ENCODE measurements at regions not wholly inside any gene's neighbourhood (a gene's known extent, or its start where the extent isn't known, plus 50 kb on each side); places are given as distances from the start of the nearest gene placed in this dataset.

GRCh38 chr2:234670806-234671205 is 173.9 kb upstream of the ARL4C start:
- Mint-ChIP-seq H3K36me3 (ENCODE audit: low read depth, unreplicated experiment) (no peaks in the 10 kb centered on the region), H3K27me3 (ENCODE audit: unreplicated experiment) (peaks cover 2% of the 10 kb centered on the region), H3K9me3 (ENCODE audit: unreplicated experiment) (no peaks in the 10 kb centered on the region), H3K4me1 (ENCODE audit: unreplicated experiment) (peaks cover 3% of the 10 kb centered on the region), H3K4me3 (ENCODE audit: unreplicated experiment) (no peak overlapping the region), H3K27ac (ENCODE audit: unreplicated experiment) (no peak overlapping the region)
- DNase-seq (ENCODE audit: low spot score): no peak
- no peak for TF ChIP-seq CTCF (IDR thresholded peaks at IDR 0.05; ENCODE audit: unreplicated experiment)

GRCh38 chr2:234670052-234670451 is 173.2 kb upstream of the ARL4C start:
- H3K27ac Mint-ChIP-seq (ENCODE audit: unreplicated experiment): no peak overlapping the region

GRCh38 chr2:234669621-234670020 is 172.7 kb upstream of the ARL4C start:
- no peak overlapping the region for H3K27ac Mint-ChIP-seq (ENCODE audit: unreplicated experiment)
- peaks cover 2% of the 10 kb centered on the region for H3K27me3 Mint-ChIP-seq (ENCODE audit: unreplicated experiment)
- H3K4me1 Mint-ChIP-seq (ENCODE audit: unreplicated experiment): peaks cover 2% of the 10 kb centered on the region
- no peak overlapping the region for H3K4me3 Mint-ChIP-seq (ENCODE audit: unreplicated experiment)
- no peak for DNase-seq (ENCODE audit: low spot score)
- TF ChIP-seq CTCF (IDR thresholded peaks at IDR 0.05; ENCODE audit: unreplicated experiment): peak; percentile 21
- H3K9me3 Mint-ChIP-seq (ENCODE audit: unreplicated experiment): no peaks in the 10 kb centered on the region
- no peaks in the 10 kb centered on the region for H3K36me3 Mint-ChIP-seq (ENCODE audit: low read depth, unreplicated experiment)

More at GRCh38 chr2:234670052-234670451, 173.2 kb upstream of the ARL4C start:
- TF ChIP-seq CTCF (IDR thresholded peaks at IDR 0.05; ENCODE audit: unreplicated experiment): no peak
- Mint-ChIP-seq H3K4me3 (ENCODE audit: unreplicated experiment) (no peak overlapping the region), H3K36me3 (ENCODE audit: low read depth, unreplicated experiment) (no peaks in the 10 kb centered on the region), H3K4me1 (ENCODE audit: unreplicated experiment) (peaks cover 2% of the 10 kb centered on the region), H3K9me3 (ENCODE audit: unreplicated experiment) (no peaks in the 10 kb centered on the region), H3K27me3 (ENCODE audit: unreplicated experiment) (peaks cover 2% of the 10 kb centered on the region)
- DNase-seq (ENCODE audit: low spot score): no peak

- Mint-ChIP-seq H3K9me3 (ENCODE audit: unreplicated experiment) (no peaks in the 10 kb centered on the region), H3K4me1 (ENCODE audit: unreplicated experiment) (peaks cover 2% of the 10 kb centered on the region), H3K27me3 (ENCODE audit: unreplicated experiment) (peaks cover 2% of the 10 kb centered on the region), H3K36me3 (ENCODE audit: low read depth, unreplicated experiment) (no peaks in the 10 kb centered on the region), H3K4me3 (ENCODE audit: unreplicated experiment) (no peak overlapping the region), H3K27ac (ENCODE audit: unreplicated experiment) (no peak overlapping the region)
- no peak for DNase-seq (ENCODE audit: low spot score)
- no peak for TF ChIP-seq CTCF (IDR thresholded peaks at IDR 0.05; ENCODE audit: unreplicated experiment)
These were observed 172.1 kb upstream of the ARL4C start for GRCh38 chr2:234669001-234669400.

GRCh38 chr2:234666911-234667310 is 170.0 kb upstream of the ARL4C start:
- Mint-ChIP-seq H3K9me3 (ENCODE audit: unreplicated experiment) (no peaks in the 10 kb centered on the region), H3K27ac (ENCODE audit: unreplicated experiment) (no peak overlapping the region), H3K4me1 (ENCODE audit: unreplicated experiment) (peaks cover 5% of the 10 kb centered on the region), H3K27me3 (ENCODE audit: unreplicated experiment) (peaks cover 2% of the 10 kb centered on the region), H3K36me3 (ENCODE audit: low read depth, unreplicated experiment) (peaks cover 4% of the 10 kb centered on the region), H3K4me3 (ENCODE audit: unreplicated experiment) (no peak overlapping the region)
- TF ChIP-seq CTCF (IDR thresholded peaks at IDR 0.05; ENCODE audit: unreplicated experiment): no peak
- no peak for DNase-seq (ENCODE audit: low spot score)
